GM13976 (cell line): ENCODE measurements at regions not wholly inside any gene's neighbourhood (a gene's known extent, or its start where the extent isn't known, plus 50 kb on each side); places are given as distances from the start of the nearest gene placed in this dataset.

Experiments
- DNase-seq: peaks from one replicate; pipeline ENCODE4 v3.0.0; 2012; ENCODE audit warnings: low spot score
- in situ Hi-C: fragments of 300-500 bp; cut with MboI; formaldehyde crosslinking; loops from one replicate; pipeline ENCODE4 v1.12.0; 2022; ENCODE audit warnings: low sequenced_read_pairs, mixed read lengths, inconsistent platforms; ENCODE audit not compliant: unreplicated experiment
- TF ChIP-seq, protein P1 (sequence below): IDR thresholded peaks from 2 replicates; pipeline ENCODE4 v1.5.1; 2012; ENCODE audit warnings: borderline replicate concordance, mild to moderate bottlenecking; ENCODE audit not compliant: insufficient read depth; ENCODE audit errors: extremely low read depth, missing control alignments, control extremely low read depth

DNA sequence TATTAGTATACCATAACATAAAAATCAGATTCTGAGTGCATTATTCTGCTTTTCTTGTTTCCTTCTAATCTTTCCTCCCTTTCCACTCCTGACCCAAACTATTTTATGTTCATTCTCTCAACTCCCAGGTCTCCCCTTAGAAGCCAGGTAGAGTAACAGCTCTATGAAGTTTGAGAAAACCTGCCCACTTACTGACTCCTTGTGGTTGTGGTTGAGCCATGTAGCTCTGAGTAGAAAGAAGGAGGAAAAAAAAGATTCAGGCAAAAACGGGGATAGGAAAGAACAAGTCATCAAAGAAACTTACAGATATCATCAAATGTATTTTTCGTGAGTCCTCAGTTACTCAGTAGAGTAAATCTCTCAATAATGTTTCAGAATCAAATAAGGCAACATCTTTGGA is 216.7 kb downstream of the PMP22 start:
- DNase-seq = no peak
- TF ChIP-seq, protein P1, sequence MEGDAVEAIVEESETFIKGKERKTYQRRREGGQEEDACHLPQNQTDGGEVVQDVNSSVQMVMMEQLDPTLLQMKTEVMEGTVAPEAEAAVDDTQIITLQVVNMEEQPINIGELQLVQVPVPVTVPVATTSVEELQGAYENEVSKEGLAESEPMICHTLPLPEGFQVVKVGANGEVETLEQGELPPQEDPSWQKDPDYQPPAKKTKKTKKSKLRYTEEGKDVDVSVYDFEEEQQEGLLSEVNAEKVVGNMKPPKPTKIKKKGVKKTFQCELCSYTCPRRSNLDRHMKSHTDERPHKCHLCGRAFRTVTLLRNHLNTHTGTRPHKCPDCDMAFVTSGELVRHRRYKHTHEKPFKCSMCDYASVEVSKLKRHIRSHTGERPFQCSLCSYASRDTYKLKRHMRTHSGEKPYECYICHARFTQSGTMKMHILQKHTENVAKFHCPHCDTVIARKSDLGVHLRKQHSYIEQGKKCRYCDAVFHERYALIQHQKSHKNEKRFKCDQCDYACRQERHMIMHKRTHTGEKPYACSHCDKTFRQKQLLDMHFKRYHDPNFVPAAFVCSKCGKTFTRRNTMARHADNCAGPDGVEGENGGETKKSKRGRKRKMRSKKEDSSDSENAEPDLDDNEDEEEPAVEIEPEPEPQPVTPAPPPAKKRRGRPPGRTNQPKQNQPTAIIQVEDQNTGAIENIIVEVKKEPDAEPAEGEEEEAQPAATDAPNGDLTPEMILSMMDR = no peak
- in situ Hi-C loops = no loop called here

DNA sequence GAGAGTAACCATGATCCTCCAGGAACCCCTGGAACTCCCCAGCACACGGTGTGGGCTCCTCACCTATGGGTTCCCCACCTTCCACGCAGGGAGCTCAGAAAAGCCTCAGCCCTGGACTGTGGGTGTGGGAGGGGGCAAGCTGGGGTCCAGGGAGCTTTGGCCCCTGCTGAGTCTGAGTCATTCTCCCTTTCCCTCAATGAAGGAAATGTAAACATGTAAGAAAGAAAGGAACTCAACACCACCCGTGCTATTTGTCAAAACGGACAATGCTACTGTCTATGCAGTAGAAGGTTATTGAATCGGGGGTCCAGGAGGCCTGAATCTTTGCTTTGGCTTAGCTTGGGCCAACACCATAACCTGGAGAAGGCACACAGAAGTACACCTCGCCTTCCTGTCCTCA is 222.8 kb downstream of the PMP22 start:
- TF ChIP-seq, protein P1 = no peak
- no peak for DNase-seq
- in situ Hi-C loops = no loop called here

DNA sequence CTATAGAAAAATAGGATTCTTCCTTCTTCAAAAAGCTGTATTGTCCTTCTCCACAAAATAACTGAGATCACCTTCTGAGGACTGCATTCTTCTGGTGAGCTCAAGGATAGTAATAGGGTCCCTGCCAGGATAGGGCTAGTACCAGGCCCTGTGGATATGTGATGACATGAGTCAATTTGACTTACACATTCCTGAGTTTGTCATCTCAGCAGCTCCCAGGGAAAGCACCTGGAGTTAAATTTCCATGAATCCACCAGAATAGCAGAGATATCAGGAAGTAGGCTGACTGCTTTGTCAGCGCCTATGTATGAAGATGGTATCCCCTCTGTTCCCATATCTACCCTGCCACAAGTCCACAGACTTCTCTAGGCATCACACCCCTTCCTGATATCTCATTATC is 225.8 kb downstream of the PMP22 start:
- in situ Hi-C loops = no loop called here
- DNase-seq = no peak
- TF ChIP-seq, protein P1 = no peak

DNA sequence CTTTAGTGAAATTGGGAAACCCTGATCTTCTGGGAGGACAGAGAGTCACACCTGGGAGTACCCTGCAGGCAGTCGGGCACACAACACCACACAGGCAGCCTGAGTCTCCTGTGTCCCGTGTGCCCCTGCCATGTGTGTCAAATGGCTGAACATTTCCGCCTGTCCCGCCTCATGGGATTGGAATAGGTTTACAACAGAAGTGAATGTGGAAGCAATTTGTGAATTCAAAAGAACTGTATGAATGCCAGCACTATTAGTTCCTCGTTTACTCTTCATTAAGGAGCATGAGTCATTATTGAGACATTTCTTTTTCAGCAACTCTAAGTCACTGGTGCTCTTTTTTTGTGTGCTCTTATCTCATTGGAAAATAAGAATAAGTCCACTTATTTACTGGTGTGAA is 226.5 kb downstream of the PMP22 start:
- TF ChIP-seq, protein P1 = no peak
- no peak for DNase-seq
- in situ Hi-C loops = no loop called here

DNA sequence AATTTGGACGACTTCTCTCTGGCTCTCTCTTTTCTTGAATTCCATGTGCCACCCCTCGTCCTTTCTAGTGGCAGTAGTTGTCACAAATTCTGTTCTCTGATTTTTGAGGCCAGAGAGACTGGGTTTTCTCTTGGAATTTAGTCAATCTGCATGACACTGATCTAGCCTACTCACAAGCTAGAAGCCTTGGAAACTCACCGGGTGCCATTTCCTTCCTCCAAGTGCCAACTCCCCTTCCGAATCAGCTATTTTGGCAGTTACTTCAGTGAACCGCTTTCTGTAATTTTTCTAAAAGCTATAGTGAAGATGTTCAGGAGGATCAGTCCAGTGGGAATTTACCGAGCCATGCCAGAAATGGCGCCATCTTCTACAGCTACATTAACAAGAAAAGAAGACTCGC is 228.9 kb downstream of the PMP22 start:
- in situ Hi-C loops = no loop called here
- DNase-seq = no peak
- TF ChIP-seq, protein P1 = no peak

DNA sequence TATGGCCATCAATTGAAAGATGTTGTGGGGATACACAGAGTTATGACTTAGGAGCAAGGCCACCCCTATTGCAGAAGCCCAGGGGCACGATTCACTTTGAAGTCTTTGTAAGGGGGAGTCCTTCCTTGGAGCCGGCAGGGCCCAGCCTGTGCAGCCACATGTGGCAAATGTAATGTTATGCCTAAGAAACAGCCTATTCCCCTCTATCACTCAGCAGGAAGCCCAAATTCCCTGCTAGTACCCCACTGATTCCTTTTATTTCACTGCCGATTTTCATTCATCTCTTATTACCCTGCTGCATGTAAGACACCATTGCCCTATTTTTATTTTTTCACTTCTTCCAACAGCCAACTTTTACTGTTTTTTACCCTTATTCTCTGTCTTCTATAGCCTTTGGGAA is 233.2 kb downstream of the PMP22 start:
- DNase-seq = no peak
- in situ Hi-C loops = no loop called here
- TF ChIP-seq, protein P1 = no peak

DNA sequence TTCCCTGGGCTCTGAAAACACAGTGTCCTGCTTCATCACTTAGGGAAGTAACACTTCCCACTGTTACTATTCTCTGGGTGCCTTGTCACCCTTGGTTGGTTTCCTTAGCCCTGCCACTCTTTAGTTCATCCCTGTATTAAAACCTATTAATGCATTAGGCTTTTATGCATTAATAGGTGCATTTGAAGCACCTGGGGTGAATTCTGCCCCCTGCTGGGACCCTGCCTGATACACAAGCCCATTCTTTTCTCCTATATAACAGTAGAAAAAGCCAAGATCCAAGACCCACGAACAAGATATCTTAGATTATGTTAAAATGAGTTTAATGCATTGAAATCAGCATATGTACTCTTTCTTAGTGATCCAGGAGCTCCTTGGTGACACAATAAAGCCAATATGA is 235.7 kb downstream of the PMP22 start:
- in situ Hi-C loops = no loop called here
- TF ChIP-seq, protein P1 = no peak
- no peak for DNase-seq
